ENCODE measurements at regions not wholly inside any gene's neighbourhood (a gene's known extent, or its start where the extent isn't known, plus 50 kb on each side); places are given as distances from the start of the nearest gene placed in this dataset.
"Not testable (repeated sequence)": the region's sequence is repeated elsewhere in the genome, so short reads cannot be mapped to it uniquely, and the experiment has no call there.

- DNase-seq (ENCODE audit: low read depth), result no peak
- H3K4me3 ChIP-seq (ENCODE audit: low read depth, low read length), result no peak overlapping the region
- no peak for TF ChIP-seq CTCF (IDR thresholded peaks at IDR 0.05; ENCODE audit: control insufficient read depth, extremely low read depth, insufficient read depth)
These were observed 744.8 kb downstream of the PCDH17 start for GRCh38 chr13:58376349-58376748.

GRCh38 chr13:58376775-58377174, 745.2 kb downstream of the PCDH17 start:
- no peak for TF ChIP-seq CTCF (IDR thresholded peaks at IDR 0.05; ENCODE audit: control insufficient read depth, extremely low read depth, insufficient read depth)
- no peak for DNase-seq (ENCODE audit: low read depth)
- no peak overlapping the region for H3K4me3 ChIP-seq (ENCODE audit: low read depth, low read length)

GRCh38 chr13:58379221-58379620, 747.7 kb downstream of the PCDH17 start:
- TF ChIP-seq CTCF (IDR thresholded peaks at IDR 0.05; ENCODE audit: control insufficient read depth, extremely low read depth, insufficient read depth), result no peak
- no peak overlapping the region for H3K4me3 ChIP-seq (ENCODE audit: low read depth, low read length)
- no peak for DNase-seq (ENCODE audit: low read depth)

GRCh38 chr13:58385336-58385735, 753.8 kb downstream of the PCDH17 start:
- DNase-seq (ENCODE audit: low read depth); H3K4me3 ChIP-seq (ENCODE audit: low read depth, low read length): not testable (repeated sequence)

GRCh38 chr13:58397596-58398387, 766.2 kb downstream of the PCDH17 start:
- no peak overlapping the region for H3K4me3 ChIP-seq (ENCODE audit: low read depth, low read length)
- no peak for DNase-seq (ENCODE audit: low read depth)
- TF ChIP-seq CTCF (IDR thresholded peaks at IDR 0.05; ENCODE audit: control insufficient read depth, extremely low read depth, insufficient read depth), result no peak

- no peak overlapping the region for H3K4me3 ChIP-seq (ENCODE audit: low read depth, low read length)
- no peak for TF ChIP-seq CTCF (IDR thresholded peaks at IDR 0.05; ENCODE audit: control insufficient read depth, extremely low read depth, insufficient read depth)
These were observed 767.7 kb downstream of the PCDH17 start for GRCh38 chr13:58399263-58399662.

DNA sequence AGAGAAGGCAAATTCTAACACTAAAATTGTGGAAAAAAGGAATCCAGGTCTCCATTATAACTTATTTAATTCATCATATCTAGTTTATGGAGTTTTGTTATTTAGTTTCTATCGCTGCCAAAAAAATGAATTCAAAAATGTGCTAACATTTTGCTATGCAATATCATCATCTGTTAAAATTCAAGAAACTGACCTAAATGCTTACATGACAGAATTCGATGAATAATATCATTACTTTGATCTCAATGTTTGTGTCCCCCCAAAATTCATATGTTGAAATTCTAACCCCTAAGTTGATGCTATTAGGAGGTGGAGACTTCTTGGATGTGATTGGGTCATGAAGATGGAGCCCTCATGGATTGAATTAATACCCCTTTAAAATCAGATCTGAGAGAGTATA, 775.0 kb downstream of the PCDH17 start:
- no peak for TF ChIP-seq CTCF (IDR thresholded peaks at IDR 0.05; ENCODE audit: control insufficient read depth, extremely low read depth, insufficient read depth)
- no peak for DNase-seq (ENCODE audit: low read depth)
- H3K4me3 ChIP-seq (ENCODE audit: low read depth, low read length), result no peak overlapping the region

More at GRCh38 chr13:58399263-58399662, 767.7 kb downstream of the PCDH17 start:
- no peak for DNase-seq (ENCODE audit: low read depth)

Data from LNCaP clone FGC (cell line).